ENCODE measurements at regions not wholly inside any gene's neighbourhood (a gene's known extent, or its start where the extent isn't known, plus 50 kb on each side); places are given as distances from the start of the nearest gene placed in this dataset.

GRCh38 chr13:62593804-62594203 lies 1178.2 kb upstream of the PCDH20 start:
- DNase-seq (no peak), ATAC-seq (no peak)
- intact Hi-C loops (cut with DNase I, micrococcal nuclease) = no loop called here
- Histone ChIP-seq H3K9me3 (peaks cover 8% of the 10 kb centered on the region), H3K4me3 (no peak overlapping the region), H3K36me3 (ENCODE audit: low read depth) (no peaks in the 10 kb centered on the region), H3K4me1 (ENCODE audit: low read depth) (no peaks in the 10 kb centered on the region)
- TF ChIP-seq, protein P1, sequence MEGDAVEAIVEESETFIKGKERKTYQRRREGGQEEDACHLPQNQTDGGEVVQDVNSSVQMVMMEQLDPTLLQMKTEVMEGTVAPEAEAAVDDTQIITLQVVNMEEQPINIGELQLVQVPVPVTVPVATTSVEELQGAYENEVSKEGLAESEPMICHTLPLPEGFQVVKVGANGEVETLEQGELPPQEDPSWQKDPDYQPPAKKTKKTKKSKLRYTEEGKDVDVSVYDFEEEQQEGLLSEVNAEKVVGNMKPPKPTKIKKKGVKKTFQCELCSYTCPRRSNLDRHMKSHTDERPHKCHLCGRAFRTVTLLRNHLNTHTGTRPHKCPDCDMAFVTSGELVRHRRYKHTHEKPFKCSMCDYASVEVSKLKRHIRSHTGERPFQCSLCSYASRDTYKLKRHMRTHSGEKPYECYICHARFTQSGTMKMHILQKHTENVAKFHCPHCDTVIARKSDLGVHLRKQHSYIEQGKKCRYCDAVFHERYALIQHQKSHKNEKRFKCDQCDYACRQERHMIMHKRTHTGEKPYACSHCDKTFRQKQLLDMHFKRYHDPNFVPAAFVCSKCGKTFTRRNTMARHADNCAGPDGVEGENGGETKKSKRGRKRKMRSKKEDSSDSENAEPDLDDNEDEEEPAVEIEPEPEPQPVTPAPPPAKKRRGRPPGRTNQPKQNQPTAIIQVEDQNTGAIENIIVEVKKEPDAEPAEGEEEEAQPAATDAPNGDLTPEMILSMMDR (IDR thresholded peaks at IDR 0.05) = no peak

GRCh38 chr13:62583466-62583865 lies 1167.8 kb upstream of the PCDH20 start:
- H3K9me3 ChIP-seq = peaks cover 9% of the 10 kb centered on the region
- TF ChIP-seq, protein P1 (IDR thresholded peaks at IDR 0.05) = no peak
- no peak overlapping the region for H3K4me3 ChIP-seq
- no peak for ATAC-seq
- no peaks in the 10 kb centered on the region for H3K36me3 ChIP-seq (ENCODE audit: low read depth)
- H3K4me1 ChIP-seq (ENCODE audit: low read depth) = no peaks in the 10 kb centered on the region
- intact Hi-C loops (cut with DNase I, micrococcal nuclease) = no loop called here
- DNase-seq = no peak

GRCh38 chr13:62578402-62578801 lies 1162.8 kb upstream of the PCDH20 start:
- H3K4me1 ChIP-seq (ENCODE audit: low read depth) = no peaks in the 10 kb centered on the region
- no peak for DNase-seq
- ATAC-seq = no peak
- H3K4me3 ChIP-seq = no peak overlapping the region
- TF ChIP-seq, protein P1 (IDR thresholded peaks at IDR 0.05) = no peak
- no peaks in the 10 kb centered on the region for H3K36me3 ChIP-seq (ENCODE audit: low read depth)
- H3K9me3 ChIP-seq = peaks cover 9% of the 10 kb centered on the region
- intact Hi-C loops (cut with DNase I, micrococcal nuclease) = no loop called here

DNA sequence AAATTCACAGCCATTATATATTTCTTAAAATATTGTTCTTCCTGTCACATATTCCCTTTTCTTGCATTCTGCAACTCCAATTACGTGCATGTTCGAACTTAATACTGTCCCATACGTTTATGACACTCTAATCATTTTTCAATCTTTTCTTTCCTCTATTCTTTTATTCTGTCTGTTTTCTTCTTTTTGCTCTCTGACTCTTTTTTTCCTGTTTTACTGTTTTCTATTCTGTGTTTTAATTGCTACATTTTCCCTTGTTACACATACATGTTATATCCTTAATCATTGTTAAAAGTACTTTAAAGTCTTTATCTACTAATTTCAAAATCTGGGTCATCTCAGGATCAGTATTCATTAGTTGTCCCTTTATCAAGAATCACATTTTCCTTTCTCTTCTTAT lies 1149.1 kb upstream of the PCDH20 start:
- Histone ChIP-seq H3K4me3 (no peak overlapping the region), H3K4me1 (ENCODE audit: low read depth) (no peaks in the 10 kb centered on the region), H3K9me3 (peaks cover 12% of the 10 kb centered on the region), H3K36me3 (ENCODE audit: low read depth) (no peaks in the 10 kb centered on the region)
- DNase-seq = no peak
- intact Hi-C loops (cut with DNase I, micrococcal nuclease) = no loop called here
- no peak for ATAC-seq
- TF ChIP-seq, protein P1 (IDR thresholded peaks at IDR 0.05) = no peak

- Histone ChIP-seq H3K4me3 (no peak overlapping the region), H3K9me3 (peaks cover 15% of the 10 kb centered on the region), H3K36me3 (ENCODE audit: low read depth) (no peaks in the 10 kb centered on the region), H3K4me1 (ENCODE audit: low read depth) (no peaks in the 10 kb centered on the region)
- DNase-seq = no peak
- TF ChIP-seq, protein P1 (IDR thresholded peaks at IDR 0.05) = no peak
- ATAC-seq = no peak
- intact Hi-C loops (cut with DNase I, micrococcal nuclease) = no loop called here
These were observed 1147.6 kb upstream of the PCDH20 start for GRCh38 chr13:62563251-62563650.

- TF ChIP-seq, protein P1 (IDR thresholded peaks at IDR 0.05) = no peak
- peaks cover 11% of the 10 kb centered on the region for H3K9me3 ChIP-seq
- DNase-seq (no peak), ATAC-seq (no peak)
- no peak overlapping the region for H3K4me3 ChIP-seq
- intact Hi-C loops (cut with DNase I, micrococcal nuclease) = no loop called here
- H3K36me3 ChIP-seq (ENCODE audit: low read depth) = no peaks in the 10 kb centered on the region
- H3K4me1 ChIP-seq (ENCODE audit: low read depth) = no peaks in the 10 kb centered on the region
These were observed 1141.3 kb upstream of the PCDH20 start for GRCh38 chr13:62556978-62557377.

All from mucosa of descending colon (tissue), 3 donors.